ENCODE measurements at regions not wholly inside any gene's neighbourhood (a gene's known extent, or its start where the extent isn't known, plus 50 kb on each side); places are given as distances from the start of the nearest gene placed in this dataset.

DNA sequence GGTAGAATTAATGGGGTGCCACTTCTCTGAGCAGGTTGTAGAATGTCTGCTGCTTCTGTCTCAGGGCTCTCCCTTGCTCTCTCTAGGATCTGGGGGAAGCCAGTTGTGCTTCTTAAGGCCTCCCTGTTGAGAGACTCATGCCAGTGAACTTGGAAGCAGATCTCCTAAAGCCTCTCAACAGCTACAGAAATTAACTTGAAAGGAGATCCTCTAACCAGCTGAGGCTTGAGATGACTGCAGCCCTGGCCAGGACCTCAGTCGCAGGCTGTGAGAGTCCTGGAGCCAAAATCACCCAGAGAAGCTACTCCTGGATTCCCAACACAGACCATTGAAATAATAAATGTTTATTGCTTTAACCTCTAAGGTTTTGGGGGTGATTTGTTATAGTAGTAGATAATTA, 180.2 kb upstream of the MARCKS start:
- Histone ChIP-seq H3K79me2 (no peaks in the 10 kb centered on the region), H3K27ac (no peak overlapping the region), H3K4me1 (peaks cover 6% of the 10 kb centered on the region), H3K4me2 (ENCODE audit: low read length) (no peak overlapping the region), H3K36me3 (ENCODE audit: control insufficient read depth, insufficient read depth, low read length) (no peaks in the 10 kb centered on the region), H3K27me3 (ENCODE audit: control insufficient read depth, insufficient read depth, low read length) (no peaks in the 10 kb centered on the region), H3K4me3 (ENCODE audit: low read depth, low read length) (no peak overlapping the region), H2AFZ (no peak overlapping the region), H3K9ac (no peak overlapping the region), H3K9me3 (ENCODE audit: control insufficient read depth, low read length) (no peaks in the 10 kb centered on the region)
- TF ChIP-seq, protein P1, sequence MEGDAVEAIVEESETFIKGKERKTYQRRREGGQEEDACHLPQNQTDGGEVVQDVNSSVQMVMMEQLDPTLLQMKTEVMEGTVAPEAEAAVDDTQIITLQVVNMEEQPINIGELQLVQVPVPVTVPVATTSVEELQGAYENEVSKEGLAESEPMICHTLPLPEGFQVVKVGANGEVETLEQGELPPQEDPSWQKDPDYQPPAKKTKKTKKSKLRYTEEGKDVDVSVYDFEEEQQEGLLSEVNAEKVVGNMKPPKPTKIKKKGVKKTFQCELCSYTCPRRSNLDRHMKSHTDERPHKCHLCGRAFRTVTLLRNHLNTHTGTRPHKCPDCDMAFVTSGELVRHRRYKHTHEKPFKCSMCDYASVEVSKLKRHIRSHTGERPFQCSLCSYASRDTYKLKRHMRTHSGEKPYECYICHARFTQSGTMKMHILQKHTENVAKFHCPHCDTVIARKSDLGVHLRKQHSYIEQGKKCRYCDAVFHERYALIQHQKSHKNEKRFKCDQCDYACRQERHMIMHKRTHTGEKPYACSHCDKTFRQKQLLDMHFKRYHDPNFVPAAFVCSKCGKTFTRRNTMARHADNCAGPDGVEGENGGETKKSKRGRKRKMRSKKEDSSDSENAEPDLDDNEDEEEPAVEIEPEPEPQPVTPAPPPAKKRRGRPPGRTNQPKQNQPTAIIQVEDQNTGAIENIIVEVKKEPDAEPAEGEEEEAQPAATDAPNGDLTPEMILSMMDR (IDR thresholded peaks at IDR 0.05), result no peak

DNA sequence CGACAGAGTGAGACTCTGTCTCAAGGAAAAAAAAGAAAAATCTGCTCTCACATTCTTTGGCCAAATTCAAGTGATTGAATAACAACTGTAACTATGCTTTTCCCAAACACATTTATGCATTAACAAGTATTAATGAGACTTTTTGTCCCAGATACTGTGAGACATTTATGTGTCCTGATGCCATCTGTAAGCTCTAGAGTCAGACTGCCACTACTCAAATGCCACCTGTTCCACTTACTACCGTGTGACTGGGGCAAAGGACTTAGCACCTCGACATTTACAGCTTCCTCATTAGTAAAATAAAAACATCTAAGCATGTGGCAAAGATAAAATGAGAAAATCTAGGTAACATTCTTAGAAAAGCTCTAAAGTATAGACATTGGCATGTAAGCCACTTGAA, 178.1 kb upstream of the MARCKS start:
- no peaks in the 10 kb centered on the region for H3K36me3 ChIP-seq (ENCODE audit: control insufficient read depth, insufficient read depth, low read length)

DNA sequence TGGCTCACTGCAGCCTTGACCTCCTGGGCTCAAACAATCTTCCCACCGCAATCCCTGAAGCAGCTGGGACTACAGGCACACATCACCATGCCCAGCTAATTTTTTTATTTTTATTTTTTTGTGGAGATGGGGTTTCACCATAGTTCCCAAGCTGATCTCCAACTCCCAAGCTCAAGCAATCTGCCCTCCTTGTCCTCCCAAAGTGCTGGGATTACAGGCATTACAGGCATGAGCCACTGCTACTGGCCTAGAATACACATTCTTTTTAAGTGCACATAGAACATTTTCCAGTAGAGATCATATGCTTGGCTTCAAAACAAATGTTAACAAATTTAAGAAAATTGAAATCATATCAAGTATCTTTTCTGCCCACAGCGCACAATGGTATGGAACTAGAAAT, 176.8 kb upstream of the MARCKS start:
- H3K4me1 ChIP-seq, result no peaks in the 10 kb centered on the region
- no peak overlapping the region for H3K4me2 ChIP-seq (ENCODE audit: low read length)
- H3K9ac ChIP-seq, result no peak overlapping the region
- no peaks in the 10 kb centered on the region for H3K36me3 ChIP-seq (ENCODE audit: control insufficient read depth, insufficient read depth, low read length)
- no peak overlapping the region for H3K27ac ChIP-seq
- H2AFZ ChIP-seq, result no peak overlapping the region
- H3K4me3 ChIP-seq (ENCODE audit: low read depth, low read length), result no peak overlapping the region
- TF ChIP-seq, protein P1 (IDR thresholded peaks at IDR 0.05), result no peak
- H3K27me3 ChIP-seq (ENCODE audit: control insufficient read depth, insufficient read depth, low read length), result no peaks in the 10 kb centered on the region
- H3K9me3 ChIP-seq (ENCODE audit: control insufficient read depth, low read length), result no peaks in the 10 kb centered on the region
- no peaks in the 10 kb centered on the region for H3K79me2 ChIP-seq

More for the DNA sequence above, 178.1 kb upstream of the MARCKS start:
- Histone ChIP-seq H3K4me3 (ENCODE audit: low read depth, low read length) (no peak overlapping the region), H3K9ac (no peak overlapping the region), H3K9me3 (ENCODE audit: control insufficient read depth, low read length) (no peaks in the 10 kb centered on the region), H3K27ac (no peak overlapping the region), H3K27me3 (ENCODE audit: control insufficient read depth, insufficient read depth, low read length) (no peaks in the 10 kb centered on the region), H3K79me2 (no peaks in the 10 kb centered on the region), H2AFZ (no peak overlapping the region), H3K4me2 (ENCODE audit: low read length) (no peak overlapping the region), H3K4me1 (no peaks in the 10 kb centered on the region)
- TF ChIP-seq, protein P1 (IDR thresholded peaks at IDR 0.05), result no peak

DNA sequence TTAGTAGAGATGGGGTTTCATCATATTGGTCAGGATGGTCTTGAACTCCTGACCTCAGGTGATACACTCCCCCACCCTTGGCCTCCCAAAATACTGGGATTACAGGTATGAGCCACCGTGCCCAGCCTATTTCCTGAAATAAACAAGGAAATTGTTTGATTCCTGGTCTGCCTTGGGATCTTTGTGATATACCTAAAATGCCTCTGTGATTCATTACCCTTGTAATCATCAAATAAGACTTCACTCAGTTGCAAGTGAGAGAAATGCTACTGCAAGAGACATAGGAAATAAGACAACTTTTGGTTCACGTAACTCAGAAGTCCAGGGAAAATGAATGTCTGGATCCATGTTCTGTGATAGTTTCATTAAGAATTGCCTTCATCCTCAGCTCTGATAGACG, 173.2 kb upstream of the MARCKS start:
- Histone ChIP-seq H2AFZ (no peak overlapping the region), H3K9me3 (ENCODE audit: control insufficient read depth, low read length) (no peaks in the 10 kb centered on the region), H3K4me2 (ENCODE audit: low read length) (no peak overlapping the region), H3K27me3 (ENCODE audit: control insufficient read depth, insufficient read depth, low read length) (no peaks in the 10 kb centered on the region), H3K36me3 (ENCODE audit: control insufficient read depth, insufficient read depth, low read length) (no peaks in the 10 kb centered on the region), H3K27ac (no peak overlapping the region), H3K79me2 (no peaks in the 10 kb centered on the region), H3K4me1 (no peaks in the 10 kb centered on the region), H3K9ac (no peak overlapping the region), H3K4me3 (ENCODE audit: low read depth, low read length) (no peak overlapping the region)
- TF ChIP-seq, protein P1 (IDR thresholded peaks at IDR 0.05), result no peak

DNA sequence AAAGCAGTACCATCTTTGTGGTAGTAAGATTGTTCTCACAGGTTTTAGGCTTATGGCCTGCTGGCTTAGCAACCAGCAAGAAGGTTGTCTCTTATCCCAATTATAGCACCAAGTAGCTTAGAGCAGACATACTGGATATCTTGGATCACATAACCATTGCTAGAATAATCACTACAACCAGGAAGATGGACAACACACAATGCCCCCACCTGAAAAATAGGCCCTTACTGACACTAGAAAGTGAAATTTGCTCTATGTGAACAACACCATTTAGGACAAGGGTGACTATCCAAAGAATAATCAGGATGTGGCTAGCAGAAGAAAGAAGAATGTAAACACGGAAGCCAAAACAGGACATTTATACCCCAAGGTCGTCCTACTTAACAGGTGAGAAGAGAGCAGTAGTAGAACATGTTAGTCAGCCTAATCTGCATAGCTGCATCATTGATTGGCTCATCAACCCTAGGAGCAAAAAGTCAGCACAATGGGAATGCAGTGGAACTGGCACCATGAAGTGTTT, 172.7 kb upstream of the MARCKS start:
- Histone ChIP-seq H3K4me1 (no peaks in the 10 kb centered on the region), H3K79me2 (no peaks in the 10 kb centered on the region)
- TF ChIP-seq, protein P1 (IDR thresholded peaks at IDR 0.05), result no peak

More for the DNA sequence above, 172.7 kb upstream of the MARCKS start:
- Histone ChIP-seq H2AFZ (no peak overlapping the region), H3K27me3 (ENCODE audit: control insufficient read depth, insufficient read depth, low read length) (no peaks in the 10 kb centered on the region), H3K9me3 (ENCODE audit: control insufficient read depth, low read length) (no peaks in the 10 kb centered on the region), H3K36me3 (ENCODE audit: control insufficient read depth, insufficient read depth, low read length) (no peaks in the 10 kb centered on the region), H3K27ac (no peak overlapping the region), H3K4me3 (ENCODE audit: low read depth, low read length) (no peak overlapping the region), H3K4me2 (ENCODE audit: low read length) (no peak overlapping the region), H3K9ac (no peak overlapping the region)
